ENCODE measurements at regions not wholly inside any gene's neighbourhood (a gene's known extent, or its start where the extent isn't known, plus 50 kb on each side); places are given as distances from the start of the nearest gene placed in this dataset.

DNA sequence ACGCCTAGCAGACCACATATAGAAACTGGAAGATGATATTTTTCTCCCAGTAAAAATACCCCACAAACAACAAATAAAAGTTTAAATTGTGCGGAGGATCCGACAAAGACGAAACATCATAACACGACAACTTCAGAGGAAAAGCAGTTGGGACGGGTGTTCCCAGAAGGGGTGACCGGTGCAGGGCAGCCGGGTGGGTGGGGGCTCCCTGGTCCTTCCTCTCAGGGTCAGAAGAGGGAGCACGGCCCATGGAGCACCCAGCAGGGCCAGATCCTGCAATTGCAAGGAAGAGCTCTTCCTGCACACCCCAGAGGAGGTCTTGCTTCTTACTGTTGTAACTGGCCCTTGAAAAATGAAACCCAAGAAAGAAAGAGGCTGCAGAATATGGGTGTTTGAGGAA is 608.5 kb upstream of the MKI67 start:
- intact Hi-C loops (cut with DNase I): no loop called here
- no peak for DNase-seq

GRCh38 chr10:128735996-128736395 is 609.8 kb upstream of the MKI67 start:
- Histone ChIP-seq H3K9me3 (no peaks in the 10 kb centered on the region), H3K27ac (no peak overlapping the region), H3K4me3 (no peak overlapping the region), H3K36me3 (no peaks in the 10 kb centered on the region), H3K4me1 (no peaks in the 10 kb centered on the region), H3K27me3 (no peaks in the 10 kb centered on the region)
- intact Hi-C loops (cut with DNase I): no loop called here
- TF ChIP-seq, protein P1, sequence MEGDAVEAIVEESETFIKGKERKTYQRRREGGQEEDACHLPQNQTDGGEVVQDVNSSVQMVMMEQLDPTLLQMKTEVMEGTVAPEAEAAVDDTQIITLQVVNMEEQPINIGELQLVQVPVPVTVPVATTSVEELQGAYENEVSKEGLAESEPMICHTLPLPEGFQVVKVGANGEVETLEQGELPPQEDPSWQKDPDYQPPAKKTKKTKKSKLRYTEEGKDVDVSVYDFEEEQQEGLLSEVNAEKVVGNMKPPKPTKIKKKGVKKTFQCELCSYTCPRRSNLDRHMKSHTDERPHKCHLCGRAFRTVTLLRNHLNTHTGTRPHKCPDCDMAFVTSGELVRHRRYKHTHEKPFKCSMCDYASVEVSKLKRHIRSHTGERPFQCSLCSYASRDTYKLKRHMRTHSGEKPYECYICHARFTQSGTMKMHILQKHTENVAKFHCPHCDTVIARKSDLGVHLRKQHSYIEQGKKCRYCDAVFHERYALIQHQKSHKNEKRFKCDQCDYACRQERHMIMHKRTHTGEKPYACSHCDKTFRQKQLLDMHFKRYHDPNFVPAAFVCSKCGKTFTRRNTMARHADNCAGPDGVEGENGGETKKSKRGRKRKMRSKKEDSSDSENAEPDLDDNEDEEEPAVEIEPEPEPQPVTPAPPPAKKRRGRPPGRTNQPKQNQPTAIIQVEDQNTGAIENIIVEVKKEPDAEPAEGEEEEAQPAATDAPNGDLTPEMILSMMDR (IDR thresholded peaks at IDR 0.05): no peak
- ATAC-seq (no peak), DNase-seq (no peak)

More for the DNA sequence above, 608.5 kb upstream of the MKI67 start:
- H3K36me3 ChIP-seq: no peaks in the 10 kb centered on the region
- no peak overlapping the region for H3K27ac ChIP-seq
- H3K27me3 ChIP-seq: no peaks in the 10 kb centered on the region
- no peak for ATAC-seq
- TF ChIP-seq, protein P1 (IDR thresholded peaks at IDR 0.05): no peak
- H3K9me3 ChIP-seq: no peaks in the 10 kb centered on the region
- no peak overlapping the region for H3K4me3 ChIP-seq
- no peaks in the 10 kb centered on the region for H3K4me1 ChIP-seq

GRCh38 chr10:128738386-128738915 is 612.2 kb upstream of the MKI67 start:
- Histone ChIP-seq H3K27ac (no peak overlapping the region), H3K9me3 (no peaks in the 10 kb centered on the region), H3K36me3 (no peaks in the 10 kb centered on the region), H3K27me3 (no peaks in the 10 kb centered on the region), H3K4me3 (no peak overlapping the region), H3K4me1 (no peaks in the 10 kb centered on the region)
- TF ChIP-seq, protein P1 (IDR thresholded peaks at IDR 0.05): no peak
- intact Hi-C loops (cut with DNase I): no loop called here
- ATAC-seq (no peak), DNase-seq (no peak)

GRCh38 chr10:128739930-128740329 is 613.7 kb upstream of the MKI67 start:
- no peak overlapping the region for H3K4me3 ChIP-seq
- H3K27me3 ChIP-seq: no peaks in the 10 kb centered on the region
- H3K4me1 ChIP-seq: no peaks in the 10 kb centered on the region
- no peak for DNase-seq
- no peak overlapping the region for H3K27ac ChIP-seq
- H3K9me3 ChIP-seq: no peaks in the 10 kb centered on the region
- intact Hi-C loops (cut with DNase I): no loop called here
- ATAC-seq: no peak
- no peaks in the 10 kb centered on the region for H3K36me3 ChIP-seq
- TF ChIP-seq, protein P1 (IDR thresholded peaks at IDR 0.05): no peak

DNA sequence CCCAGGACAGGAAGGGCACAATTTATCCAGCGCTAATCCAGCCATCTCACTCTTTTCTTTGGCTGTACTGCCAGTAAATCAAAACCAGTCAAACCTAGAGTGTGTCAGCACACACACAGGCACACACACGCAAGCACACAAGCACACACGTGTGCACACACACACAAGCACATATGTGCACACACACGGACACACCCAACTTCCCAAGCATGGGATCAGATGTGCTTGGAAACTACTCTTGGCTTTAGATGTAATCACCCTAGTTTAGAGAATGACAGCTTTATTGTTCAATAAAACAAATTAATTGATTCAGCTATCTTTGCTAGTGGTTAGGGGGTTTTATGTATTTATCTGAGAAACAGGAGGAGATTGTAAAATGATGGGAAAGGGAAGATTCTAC is 615.0 kb upstream of the MKI67 start:
- intact Hi-C loops (cut with DNase I): no loop called here
- DNase-seq (no peak), ATAC-seq (no peak)
- TF ChIP-seq, protein P1 (IDR thresholded peaks at IDR 0.05): no peak
- H3K4me3 ChIP-seq: no peak overlapping the region
- no peaks in the 10 kb centered on the region for H3K9me3 ChIP-seq
- no peaks in the 10 kb centered on the region for H3K4me1 ChIP-seq
- H3K27ac ChIP-seq: no peak overlapping the region
- H3K27me3 ChIP-seq: no peaks in the 10 kb centered on the region
- H3K36me3 ChIP-seq: no peaks in the 10 kb centered on the region

DNA sequence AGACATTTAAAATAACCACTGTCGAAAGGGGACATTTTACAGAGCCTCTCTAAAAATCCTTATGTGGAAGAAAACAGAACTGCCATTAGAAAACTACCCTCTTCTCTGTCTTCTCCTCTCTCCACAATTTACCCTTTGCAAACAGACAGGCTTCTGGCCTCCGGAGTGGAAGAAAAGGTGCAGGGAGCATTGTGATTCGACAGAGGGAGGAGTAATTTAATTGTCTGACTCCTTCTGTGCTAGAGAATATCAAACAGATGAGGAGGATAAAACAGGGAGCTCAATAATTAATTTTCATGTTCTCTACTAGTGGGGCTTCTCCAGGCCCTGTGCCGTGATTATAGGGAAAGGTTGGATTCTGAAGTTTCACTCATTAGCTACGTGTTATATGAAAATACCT is 615.5 kb upstream of the MKI67 start:
- no peaks in the 10 kb centered on the region for H3K27me3 ChIP-seq
- DNase-seq (no peak), ATAC-seq (no peak)
- TF ChIP-seq, protein P1 (IDR thresholded peaks at IDR 0.05): no peak
- no peaks in the 10 kb centered on the region for H3K36me3 ChIP-seq
- H3K27ac ChIP-seq: no peak overlapping the region
- no peaks in the 10 kb centered on the region for H3K4me1 ChIP-seq
- intact Hi-C loops (cut with DNase I): no loop called here
- H3K4me3 ChIP-seq: no peak overlapping the region
- no peaks in the 10 kb centered on the region for H3K9me3 ChIP-seq
